H1 (cell line): ENCODE measurements at regions not wholly inside any gene's neighbourhood (a gene's known extent, or its start where the extent isn't known, plus 50 kb on each side); places are given as distances from the start of the nearest gene placed in this dataset.

ENCODE experiments used
- BCL11A ChIP-seq, 2 experiments: IDR thresholded peaks; one replicate each; pipeline ENCODE4 v1.6.1; 2011; ENCODE audit warnings: low read depth in 2 of 2, low read length in 2 of 2, mild to moderate bottlenecking in 2 of 2
- EZH2 ChIP-seq: fragments of 200-600 bp; sonication (generic); IDR thresholded peaks from 2 replicates; pipeline ENCODE4 v1.7.1; 2012; ENCODE audit warnings: low read depth, mild to moderate bottlenecking, moderate library complexity, low read length, inconsistent platforms; ENCODE audit not compliant: severe bottlenecking
- JUND ChIP-seq: IDR thresholded peaks from 2 replicates; pipeline ENCODE4 v1.6.1; 2011; ENCODE audit warnings: mild to moderate bottlenecking, improper control_type of control experiment, low read length
- RFX5 ChIP-seq: IDR thresholded peaks from 2 replicates; pipeline ENCODE4 v1.6.1; 2011; ENCODE audit warnings: low read depth, low read length, improper control_type of control experiment, borderline replicate concordance
- SUZ12 ChIP-seq: fragments of 200-600 bp; sonication (generic); IDR thresholded peaks from 2 replicates; pipeline ENCODE4 v1.6.1; 2012; ENCODE audit warnings: mild to moderate bottlenecking, inconsistent platforms, low read length, moderate library complexity, mixed read lengths
- ZNF274 ChIP-seq: IDR thresholded peaks from 2 replicates; pipeline ENCODE4 v1.7.0; 2012; ENCODE audit warnings: low read length, borderline replicate concordance; ENCODE audit errors: extremely low read depth
- TF ChIP-seq, protein P1 (sequence below), 3 experiments: IDR thresholded peaks; 1 replicate in 2 of 3; 2 replicates in 1 of 3; pipeline versions ENCODE4 v1.5.1 to v1.6.1; 2011; ENCODE audit warnings: low read length in 3 of 3, mild to moderate bottlenecking in 3 of 3, inconsistent platforms in 2 of 3, low read depth in 1 of 3, moderate library complexity in 1 of 3; ENCODE audit not compliant: insufficient read depth in 1 of 3; ENCODE audit errors: control extremely low read depth in 1 of 3

DNA sequence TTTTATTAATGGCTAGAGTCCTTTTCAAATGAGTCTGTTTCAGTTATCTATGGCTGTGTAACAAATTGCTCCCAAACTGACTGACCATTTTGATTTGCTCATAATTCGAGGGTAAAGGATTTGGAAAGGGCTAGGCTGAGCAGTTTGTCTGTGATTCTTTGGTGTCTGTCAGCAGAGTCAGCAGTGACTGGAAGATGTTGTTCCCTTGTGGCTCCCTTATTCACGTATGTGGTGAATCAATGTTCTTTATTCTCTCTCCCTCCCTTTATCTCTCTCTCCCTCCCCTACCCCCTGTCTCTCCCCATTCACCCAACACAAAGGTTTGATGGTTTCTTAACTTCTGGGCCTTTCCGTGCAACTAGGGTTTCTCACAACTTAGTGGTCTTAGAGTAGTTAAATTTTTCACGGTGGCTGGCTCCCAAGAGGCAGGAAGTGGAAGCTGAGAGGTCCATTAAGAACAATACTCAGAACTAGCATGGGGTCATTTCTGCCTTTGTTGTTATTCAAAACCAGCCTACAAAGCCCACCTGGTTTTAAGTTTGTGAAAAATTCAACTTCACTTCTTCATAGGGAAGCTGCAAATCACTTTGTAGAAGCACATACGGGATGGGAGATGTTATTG is 772.5 kb upstream of the SLITRK1 start:
- TF ChIP-seq, protein P1, sequence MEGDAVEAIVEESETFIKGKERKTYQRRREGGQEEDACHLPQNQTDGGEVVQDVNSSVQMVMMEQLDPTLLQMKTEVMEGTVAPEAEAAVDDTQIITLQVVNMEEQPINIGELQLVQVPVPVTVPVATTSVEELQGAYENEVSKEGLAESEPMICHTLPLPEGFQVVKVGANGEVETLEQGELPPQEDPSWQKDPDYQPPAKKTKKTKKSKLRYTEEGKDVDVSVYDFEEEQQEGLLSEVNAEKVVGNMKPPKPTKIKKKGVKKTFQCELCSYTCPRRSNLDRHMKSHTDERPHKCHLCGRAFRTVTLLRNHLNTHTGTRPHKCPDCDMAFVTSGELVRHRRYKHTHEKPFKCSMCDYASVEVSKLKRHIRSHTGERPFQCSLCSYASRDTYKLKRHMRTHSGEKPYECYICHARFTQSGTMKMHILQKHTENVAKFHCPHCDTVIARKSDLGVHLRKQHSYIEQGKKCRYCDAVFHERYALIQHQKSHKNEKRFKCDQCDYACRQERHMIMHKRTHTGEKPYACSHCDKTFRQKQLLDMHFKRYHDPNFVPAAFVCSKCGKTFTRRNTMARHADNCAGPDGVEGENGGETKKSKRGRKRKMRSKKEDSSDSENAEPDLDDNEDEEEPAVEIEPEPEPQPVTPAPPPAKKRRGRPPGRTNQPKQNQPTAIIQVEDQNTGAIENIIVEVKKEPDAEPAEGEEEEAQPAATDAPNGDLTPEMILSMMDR (IDR thresholded peaks at IDR 0.05; ENCODE audit: control extremely low read depth in 1 of 3, insufficient read depth in 1 of 3, low read depth in 1 of 3, low read length in 3 of 3), result no peak
- TF ChIP-seq JUND (0 out of 2 replicates have a peak, but pooled peaks have one; percentile 20), ZNF274 (no peak), EZH2 (no peak), BCL11A (IDR thresholded peaks at IDR 0.05; ENCODE audit: low read depth in 2 of 2, low read length in 2 of 2) (peak in 1 of 2 experiments; percentile 21), RFX5 (no peak), SUZ12 (no peak)
